HepG2 (cell line): ENCODE measurements at regions not wholly inside any gene's neighbourhood (a gene's known extent, or its start where the extent isn't known, plus 50 kb on each side); places are given as distances from the start of the nearest gene placed in this dataset.

Experiments used
- ATAC-seq: fragments of 200-7000 bp; cut with Tn5 transposase; 3 replicates; pipeline ENCODE4 v1.9.1; 2020; ENCODE audit warnings: mild to moderate bottlenecking, moderate library complexity
- BruUV-seq: library from RNA; stranded (reverse); fragments of 400-500 nt; replicated peaks from 2 replicates; lab custom pipeline; 2021; lab: Mats Ljungman, UMichigan
- CTCF ChIA-PET: fragments of 300-600 bp; formaldehyde crosslinking; extraction: SDS; loops from one replicate; lab custom pipeline; 2021; ENCODE audit warnings: low total read pairs, inconsistent platforms, low intra/inter-chr PET ratio; lab: Yijun Ruan, JAX
- POLR2A ChIA-PET: fragments of 350-600 bp; sonication (Branson Sonifier 250); formaldehyde crosslinking; loops from one replicate; lab custom pipeline; 2020; ENCODE audit warnings: antibody characterized with exemption, inconsistent platforms; lab: Yijun Ruan, JAX
- DNase-seq: peaks from one replicate; pipeline ENCODE4 v3.0.0-alpha.2; 2015; ENCODE audit warnings: low spot score
- FAIRE-seq: peaks from 3 replicates; lab custom pipeline; 2011; peaks lifted over from hg19 to GRCh38; lab: Jason Lieb, UNC
- H2AFZ ChIP-seq: one replicate; pipeline ENCODE4 v1.6.1; 2011; ENCODE audit warnings: low read length, inconsistent platforms
- H3K27ac ChIP-seq: fragments of 300-600 bp; 3 replicates; pipeline ENCODE4 v1.8.0; 2011; ENCODE audit warnings: mixed run types, mild to moderate bottlenecking, mixed read lengths, low read length, inconsistent platforms; ENCODE audit not compliant: insufficient read depth; ENCODE audit errors: extremely low read length
- H3K27me3 ChIP-seq, 2 experiments: fragments of 200-600 bp in 1 of 2; 2 replicates in 1 of 2; 3 replicates in 1 of 2; pipeline versions ENCODE4 v1.6.0 to v1.8.0; 2011; ENCODE audit warnings: low read length in 2 of 2, mild to moderate bottlenecking in 2 of 2, moderate library complexity in 2 of 2, inconsistent platforms in 1 of 2; ENCODE audit not compliant: insufficient read depth in 2 of 2, control insufficient read depth in 1 of 2
- H3K36me3 ChIP-seq, 2 experiments: fragments of 200-600 bp in 1 of 2; replicated peaks in 1 of 2; 2 replicates in 1 of 2; 3 replicates in 1 of 2; pipeline versions ENCODE4 v1.5.1 to v1.8.0; 2011; ENCODE audit warnings: low read length in 2 of 2, inconsistent platforms in 1 of 2; ENCODE audit not compliant: insufficient read depth in 2 of 2, control insufficient read depth in 1 of 2
- H3K4me1 ChIP-seq: 2 replicates; pipeline ENCODE4 v1.5.1; 2012; ENCODE audit warnings: low read length, inconsistent platforms; ENCODE audit not compliant: insufficient read depth
- H3K4me2 ChIP-seq: 2 replicates; pipeline ENCODE4 v1.6.0; 2011; ENCODE audit warnings: low read depth, low read length, inconsistent platforms
- H3K4me3 ChIP-seq, 3 experiments: fragments of 200-600 bp in 1 of 3; sonication (generic), shearing (Covaris generic) in 1 of 3; replicated peaks in 1 of 3; 2 replicates each; pipeline ENCODE4 v1.5.1; 2011 to 2016; ENCODE audit warnings: low read length in 3 of 3, inconsistent platforms in 2 of 3, low read depth in 2 of 3, mild to moderate bottlenecking in 2 of 3, control low read depth in 1 of 3, mixed read lengths in 1 of 3; ENCODE audit not compliant: insufficient read depth in 1 of 3
- H3K79me2 ChIP-seq: one replicate; pipeline ENCODE4 v1.6.1; 2011; ENCODE audit warnings: low read length, inconsistent platforms; ENCODE audit not compliant: insufficient read depth
- H3K9ac ChIP-seq: 2 replicates; pipeline ENCODE4 v1.6.0; 2011; ENCODE audit warnings: mild to moderate bottlenecking, low read depth, low read length, inconsistent platforms; ENCODE audit not compliant: insufficient read depth
- H3K9me3 ChIP-seq: 2 replicates; pipeline ENCODE4 v1.5.1; 2012; ENCODE audit warnings: mild to moderate bottlenecking, low read length
- H4K20me1 ChIP-seq: 2 replicates; pipeline ENCODE4 v1.6.0; 2011; ENCODE audit warnings: inconsistent platforms, mild to moderate bottlenecking, low read length, moderate library complexity; ENCODE audit not compliant: insufficient read depth
- ARNT2 ChIP-seq: sonication (generic); formaldehyde crosslinking; IDR thresholded peaks from 2 replicates; pipeline ENCODE4 v1.8.0; 2022; ENCODE audit warnings: mild to moderate bottlenecking, low read depth, missing genetic modification reagents, moderate library complexity
- BRD4 ChIP-seq: sonication (generic); formaldehyde crosslinking; IDR thresholded peaks from 2 replicates; pipeline ENCODE4 v1.4.0; 2020; ENCODE audit warnings: missing genetic modification reagents
- CEBPB ChIP-seq: IDR thresholded peaks from 2 replicates; pipeline ENCODE4 v1.6.1; 2011; ENCODE audit warnings: low read depth, low read length, improper control_type of control experiment, borderline replicate concordance
- CENPX ChIP-seq: sonication (generic); formaldehyde crosslinking; IDR thresholded peaks from 2 replicates; pipeline ENCODE4 v1.9.0; 2021; ENCODE audit warnings: mild to moderate bottlenecking, missing genetic modification reagents, moderate library complexity
- DPF2 ChIP-seq: sonication (generic); formaldehyde crosslinking; IDR thresholded peaks from 2 replicates; pipeline ENCODE4 v1.4.0; 2020; ENCODE audit warnings: mild to moderate bottlenecking, low read depth, missing genetic modification reagents, borderline replicate concordance
- MYC ChIP-seq: sonication (generic); formaldehyde crosslinking; IDR thresholded peaks from 2 replicates; pipeline ENCODE4 v1.9.0; 2021; ENCODE audit warnings: missing genetic modification reagents, borderline replicate concordance
- SKI ChIP-seq: fragments of 450-650 bp; IDR thresholded peaks from one replicate; pipeline ENCODE4 v1.6.1; 2018; ENCODE audit warnings: mild to moderate bottlenecking; ENCODE audit not compliant: partially characterized antibody
- SRY ChIP-seq: sonication (generic); formaldehyde crosslinking; IDR thresholded peaks from 2 replicates; pipeline ENCODE4 v1.8.0; 2022; ENCODE audit warnings: mild to moderate bottlenecking, missing genetic modification reagents
- ZFP90 ChIP-seq: sonication (generic); formaldehyde crosslinking; IDR thresholded peaks from 2 replicates; pipeline ENCODE4 v1.8.0; 2022; ENCODE audit warnings: missing genetic modification reagents, mild to moderate bottlenecking, inconsistent platforms, borderline replicate concordance
- WGBS: methylation state at CpG from one replicate; pipeline ENCODE4 v1.1.6; 2017; ENCODE audit warnings: low lambda C conversion rate; 5-methylcytosine and 5-hydroxymethylcytosine counted together
- in situ Hi-C: cut with HindIII; loops from 2 replicates; pipeline ENCODE4 v1.10.0; 2017; ENCODE audit warnings: low pct_unique_long_range_greater_than_20kb; ENCODE audit not compliant: extremely low pct_ligation_motif_present
- intact Hi-C: fragments of 100-400 bp; cut with micrococcal nuclease; formaldehyde crosslinking; loops from one replicate; pipeline ENCODE4 v1.10.0; 2022; ENCODE audit not compliant: unreplicated experiment
- TF ChIP-seq, protein P1 (sequence below): sonication (generic); formaldehyde crosslinking; IDR thresholded peaks from 2 replicates; pipeline ENCODE4 v1.4.0; 2020; ENCODE audit warnings: missing genetic modification reagents
- TF ChIP-seq, protein P2 (sequence below): sonication (generic); formaldehyde crosslinking; IDR thresholded peaks from 2 replicates; pipeline ENCODE4 v1.8.1; 2023; ENCODE audit warnings: mild to moderate bottlenecking, missing genetic modification reagents
- TF ChIP-seq, protein P3 (sequence below): sonication (generic); formaldehyde crosslinking; IDR thresholded peaks from 2 replicates; pipeline ENCODE4 v1.4.0; 2020; ENCODE audit warnings: missing genetic modification reagents
- TF ChIP-seq, protein P4 (sequence below): IDR thresholded peaks from 2 replicates; pipeline ENCODE4 v1.6.1; 2012; ENCODE audit warnings: low read length, improper control_type of control experiment
- TF ChIP-seq, protein P5 (sequence below): sonication (generic); formaldehyde crosslinking; IDR thresholded peaks from 2 replicates; pipeline ENCODE4 v1.5.0; 2020; ENCODE audit warnings: mild to moderate bottlenecking, missing genetic modification reagents, borderline replicate concordance

DNA sequence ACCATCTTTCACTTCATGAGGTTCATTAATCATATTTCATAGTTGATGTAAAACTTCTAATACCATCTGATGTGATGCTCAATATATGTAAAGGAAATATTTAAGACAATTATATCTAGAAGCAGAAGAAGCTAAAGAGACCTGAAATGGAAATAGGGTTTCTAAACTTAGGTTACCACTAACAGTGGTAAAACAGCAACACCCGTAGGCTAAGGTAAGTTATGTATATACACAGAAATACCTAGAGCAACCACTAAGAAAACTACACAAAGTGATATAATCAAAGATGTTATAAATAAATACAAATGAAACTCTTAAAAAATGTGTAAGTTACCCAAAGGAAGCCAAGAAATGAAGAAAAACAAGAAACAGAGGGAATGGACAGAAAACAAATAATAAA lies 61.1 kb upstream of the TNFSF4 start:
- 84% methylated on average over 1 of the region's 1 CpG for WGBS
- no peaks in the 10 kb centered on the region for H3K79me2 ChIP-seq
- POLR2A ChIA-PET: no interaction called here
- FAIRE-seq (no peak), ATAC-seq (no peak), DNase-seq (no peak)
- intact Hi-C loops (no loop called here), in situ Hi-C loops (no loop called here)
- H3K4me1 ChIP-seq: no peaks in the 10 kb centered on the region
- H3K9me3 ChIP-seq: no peaks in the 10 kb centered on the region
- no peaks in the 10 kb centered on the region for H4K20me1 ChIP-seq
- no peak overlapping the region for H3K27ac ChIP-seq
- no TSS peak for BruUV-seq
- no peak overlapping the region for H3K9ac ChIP-seq
- H3K27me3 ChIP-seq: no peaks in the 10 kb centered on the region; a peak in 1 of 5 replicates
- no peak overlapping the region for H2AFZ ChIP-seq
- CTCF ChIA-PET: no interaction called here
- no peak overlapping the region for H3K4me3 ChIP-seq
- no peaks in the 10 kb centered on the region for H3K36me3 ChIP-seq
- TF ChIP-seq, protein P1, sequence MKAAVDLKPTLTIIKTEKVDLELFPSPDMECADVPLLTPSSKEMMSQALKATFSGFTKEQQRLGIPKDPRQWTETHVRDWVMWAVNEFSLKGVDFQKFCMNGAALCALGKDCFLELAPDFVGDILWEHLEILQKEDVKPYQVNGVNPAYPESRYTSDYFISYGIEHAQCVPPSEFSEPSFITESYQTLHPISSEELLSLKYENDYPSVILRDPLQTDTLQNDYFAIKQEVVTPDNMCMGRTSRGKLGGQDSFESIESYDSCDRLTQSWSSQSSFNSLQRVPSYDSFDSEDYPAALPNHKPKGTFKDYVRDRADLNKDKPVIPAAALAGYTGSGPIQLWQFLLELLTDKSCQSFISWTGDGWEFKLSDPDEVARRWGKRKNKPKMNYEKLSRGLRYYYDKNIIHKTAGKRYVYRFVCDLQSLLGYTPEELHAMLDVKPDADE: no peak
- TF ChIP-seq SRY (no peak), CEBPB (no peak), BRD4 (CRISPR knock-in tag) (no peak), MYC (no peak), ZFP90 (no peak), DPF2 (no peak), CENPX (CRISPR knock-in tag) (no peak), ARNT2 (CRISPR knock-in tag) (no peak), SKI (no peak)
- TF ChIP-seq, protein P2, sequence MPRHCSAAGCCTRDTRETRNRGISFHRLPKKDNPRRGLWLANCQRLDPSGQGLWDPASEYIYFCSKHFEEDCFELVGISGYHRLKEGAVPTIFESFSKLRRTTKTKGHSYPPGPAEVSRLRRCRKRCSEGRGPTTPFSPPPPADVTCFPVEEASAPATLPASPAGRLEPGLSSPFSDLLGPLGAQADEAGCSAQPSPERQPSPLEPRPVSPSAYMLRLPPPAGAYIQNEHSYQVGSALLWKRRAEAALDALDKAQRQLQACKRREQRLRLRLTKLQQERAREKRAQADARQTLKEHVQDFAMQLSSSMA (CRISPR knock-in tag): no peak
- TF ChIP-seq, protein P3, sequence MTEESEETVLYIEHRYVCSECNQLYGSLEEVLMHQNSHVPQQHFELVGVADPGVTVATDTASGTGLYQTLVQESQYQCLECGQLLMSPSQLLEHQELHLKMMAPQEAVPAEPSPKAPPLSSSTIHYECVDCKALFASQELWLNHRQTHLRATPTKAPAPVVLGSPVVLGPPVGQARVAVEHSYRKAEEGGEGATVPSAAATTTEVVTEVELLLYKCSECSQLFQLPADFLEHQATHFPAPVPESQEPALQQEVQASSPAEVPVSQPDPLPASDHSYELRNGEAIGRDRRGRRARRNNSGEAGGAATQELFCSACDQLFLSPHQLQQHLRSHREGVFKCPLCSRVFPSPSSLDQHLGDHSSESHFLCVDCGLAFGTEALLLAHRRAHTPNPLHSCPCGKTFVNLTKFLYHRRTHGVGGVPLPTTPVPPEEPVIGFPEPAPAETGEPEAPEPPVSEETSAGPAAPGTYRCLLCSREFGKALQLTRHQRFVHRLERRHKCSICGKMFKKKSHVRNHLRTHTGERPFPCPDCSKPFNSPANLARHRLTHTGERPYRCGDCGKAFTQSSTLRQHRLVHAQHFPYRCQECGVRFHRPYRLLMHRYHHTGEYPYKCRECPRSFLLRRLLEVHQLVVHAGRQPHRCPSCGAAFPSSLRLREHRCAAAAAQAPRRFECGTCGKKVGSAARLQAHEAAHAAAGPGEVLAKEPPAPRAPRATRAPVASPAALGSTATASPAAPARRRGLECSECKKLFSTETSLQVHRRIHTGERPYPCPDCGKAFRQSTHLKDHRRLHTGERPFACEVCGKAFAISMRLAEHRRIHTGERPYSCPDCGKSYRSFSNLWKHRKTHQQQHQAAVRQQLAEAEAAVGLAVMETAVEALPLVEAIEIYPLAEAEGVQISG (CRISPR knock-in tag): no peak
- TF ChIP-seq, protein P4, sequence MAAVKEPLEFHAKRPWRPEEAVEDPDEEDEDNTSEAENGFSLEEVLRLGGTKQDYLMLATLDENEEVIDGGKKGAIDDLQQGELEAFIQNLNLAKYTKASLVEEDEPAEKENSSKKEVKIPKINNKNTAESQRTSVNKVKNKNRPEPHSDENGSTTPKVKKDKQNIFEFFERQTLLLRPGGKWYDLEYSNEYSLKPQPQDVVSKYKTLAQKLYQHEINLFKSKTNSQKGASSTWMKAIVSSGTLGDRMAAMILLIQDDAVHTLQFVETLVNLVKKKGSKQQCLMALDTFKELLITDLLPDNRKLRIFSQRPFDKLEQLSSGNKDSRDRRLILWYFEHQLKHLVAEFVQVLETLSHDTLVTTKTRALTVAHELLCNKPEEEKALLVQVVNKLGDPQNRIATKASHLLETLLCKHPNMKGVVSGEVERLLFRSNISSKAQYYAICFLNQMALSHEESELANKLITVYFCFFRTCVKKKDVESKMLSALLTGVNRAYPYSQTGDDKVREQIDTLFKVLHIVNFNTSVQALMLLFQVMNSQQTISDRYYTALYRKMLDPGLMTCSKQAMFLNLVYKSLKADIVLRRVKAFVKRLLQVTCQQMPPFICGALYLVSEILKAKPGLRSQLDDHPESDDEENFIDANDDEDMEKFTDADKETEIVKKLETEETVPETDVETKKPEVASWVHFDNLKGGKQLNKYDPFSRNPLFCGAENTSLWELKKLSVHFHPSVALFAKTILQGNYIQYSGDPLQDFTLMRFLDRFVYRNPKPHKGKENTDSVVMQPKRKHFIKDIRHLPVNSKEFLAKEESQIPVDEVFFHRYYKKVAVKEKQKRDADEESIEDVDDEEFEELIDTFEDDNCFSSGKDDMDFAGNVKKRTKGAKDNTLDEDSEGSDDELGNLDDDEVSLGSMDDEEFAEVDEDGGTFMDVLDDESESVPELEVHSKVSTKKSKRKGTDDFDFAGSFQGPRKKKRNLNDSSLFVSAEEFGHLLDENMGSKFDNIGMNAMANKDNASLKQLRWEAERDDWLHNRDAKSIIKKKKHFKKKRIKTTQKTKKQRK: no peak
- TF ChIP-seq, protein P5, sequence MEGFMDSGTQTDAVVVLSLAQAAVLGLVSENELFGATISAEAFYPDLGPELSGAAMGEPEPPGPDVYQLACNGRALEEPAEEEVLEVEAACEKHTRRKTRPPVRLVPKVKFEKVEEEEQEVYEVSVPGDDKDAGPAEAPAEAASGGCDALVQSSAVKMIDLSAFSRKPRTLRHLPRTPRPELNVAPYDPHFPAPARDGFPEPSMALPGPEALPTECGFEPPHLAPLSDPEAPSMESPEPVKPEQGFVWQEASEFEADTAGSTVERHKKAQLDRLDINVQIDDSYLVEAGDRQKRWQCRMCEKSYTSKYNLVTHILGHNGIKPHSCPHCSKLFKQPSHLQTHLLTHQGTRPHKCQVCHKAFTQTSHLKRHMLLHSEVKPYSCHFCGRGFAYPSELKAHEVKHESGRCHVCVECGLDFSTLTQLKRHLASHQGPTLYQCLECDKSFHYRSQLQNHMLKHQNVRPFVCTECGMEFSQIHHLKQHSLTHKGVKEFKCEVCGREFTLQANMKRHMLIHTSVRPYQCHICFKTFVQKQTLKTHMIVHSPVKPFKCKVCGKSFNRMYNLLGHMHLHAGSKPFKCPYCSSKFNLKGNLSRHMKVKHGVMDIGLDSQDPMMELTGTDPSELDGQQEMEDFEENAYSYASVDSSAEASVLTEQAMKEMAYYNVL: no peak
- H3K4me2 ChIP-seq: no peak overlapping the region
